DOHH2 (cell line): ENCODE measurements at regions not wholly inside any gene's neighbourhood (a gene's known extent, or its start where the extent isn't known, plus 50 kb on each side); places are given as distances from the start of the nearest gene placed in this dataset.
A peak's percentile ranks its signal among the peaks of the same experiment; 100 is the strongest.

Experiments used
- H3F3A ChIP-seq: fragments of 200-600 bp; sonication (generic), shearing (Covaris generic); 2 replicates; pipeline ENCODE4 v1.6.0; 2016; ENCODE audit warnings: antibody characterized with exemption, mild to moderate bottlenecking; ENCODE audit not compliant: control insufficient read depth, insufficient read depth
- H3K27ac ChIP-seq: fragments of 200-600 bp; sonication (generic); 2 replicates; pipeline ENCODE4 v1.5.1; 2014; ENCODE audit warnings: low read depth, mild to moderate bottlenecking, low read length, moderate library complexity
- H3K27me3 ChIP-seq: fragments of 200-600 bp; sonication (generic); 2 replicates; pipeline ENCODE4 v1.6.1; 2014; ENCODE audit warnings: mild to moderate bottlenecking, low read length, mixed read lengths; ENCODE audit not compliant: control insufficient read depth
- H3K36me3 ChIP-seq: fragments of 200-600 bp; sonication (generic); 2 replicates; pipeline ENCODE4 v1.6.1; 2014; ENCODE audit warnings: mild to moderate bottlenecking, low read length, moderate library complexity, mixed read lengths; ENCODE audit not compliant: control insufficient read depth
- H3K4me1 ChIP-seq: fragments of 200-600 bp; sonication (generic); 2 replicates; pipeline ENCODE4 v1.6.1; 2014; ENCODE audit warnings: mild to moderate bottlenecking, low read length, mixed read lengths; ENCODE audit not compliant: control insufficient read depth
- H3K4me2 ChIP-seq: fragments of 200-600 bp; sonication (generic); 2 replicates; pipeline ENCODE4 v1.6.0; 2014; ENCODE audit warnings: mild to moderate bottlenecking, low read length, moderate library complexity
- H3K4me3 ChIP-seq: fragments of 200-600 bp; sonication (generic); 2 replicates; pipeline ENCODE4 v1.5.1; 2014; ENCODE audit warnings: mild to moderate bottlenecking, low read length, mixed read lengths
- H3K79me2 ChIP-seq: fragments of 200-600 bp; sonication (generic); 2 replicates; pipeline ENCODE4 v1.6.1; 2014; ENCODE audit warnings: mild to moderate bottlenecking, low read length, mixed read lengths; ENCODE audit not compliant: control insufficient read depth
- H3K9me2 ChIP-seq: fragments of 200-600 bp; sonication (generic); replicated peaks from 2 replicates; pipeline ENCODE4 v1.6.1; 2014; ENCODE audit warnings: mild to moderate bottlenecking, low read length, mixed read lengths; ENCODE audit not compliant: control insufficient read depth
- H3K9me3 ChIP-seq: fragments of 200-600 bp; sonication (generic); 2 replicates; pipeline ENCODE4 v1.6.1; 2014; ENCODE audit warnings: antibody characterized with exemption, low read length, mixed read lengths; ENCODE audit not compliant: control insufficient read depth, insufficient read depth
- H4K20me1 ChIP-seq: fragments of 200-600 bp; sonication (generic); 2 replicates; pipeline ENCODE4 v1.6.0; 2014; ENCODE audit warnings: low read depth, mild to moderate bottlenecking, antibody characterized with exemption, low read length, moderate library complexity; ENCODE audit not compliant: control insufficient read depth, insufficient read depth
- CTCF ChIP-seq: fragments of 200-600 bp; sonication (generic); IDR thresholded peaks from one replicate; pipeline ENCODE4 v1.5.1; 2014; ENCODE audit warnings: antibody characterized with exemption, mild to moderate bottlenecking, low read depth, low read length; ENCODE audit not compliant: poor library complexity, severe bottlenecking
- EZH2phosphoT487 ChIP-seq: fragments of 200-600 bp; sonication (generic); IDR thresholded peaks from 2 replicates; pipeline ENCODE4 v1.6.1; 2017; ENCODE audit warnings: borderline replicate concordance, mild to moderate bottlenecking, antibody characterized with exemption, low read length, moderate library complexity, mixed read lengths

- H3K27me3 ChIP-seq: no peaks in the 10 kb centered on the region
- TF ChIP-seq CTCF: no peak
- TF ChIP-seq EZH2phosphoT487: no peak
- no peaks in the 10 kb centered on the region for H3K9me3 ChIP-seq
- no peaks in the 10 kb centered on the region; the same call in 1 of the 2 replicates for H3K9me2 ChIP-seq
- H4K20me1 ChIP-seq: no peaks in the 10 kb centered on the region
- no peaks in the 10 kb centered on the region for H3F3A ChIP-seq
- no peaks in the 10 kb centered on the region for H3K4me1 ChIP-seq
- no peak overlapping the region for H3K27ac ChIP-seq
- H3K4me3 ChIP-seq: no peak overlapping the region
- no peaks in the 10 kb centered on the region for H3K36me3 ChIP-seq
- H3K79me2 ChIP-seq: no peaks in the 10 kb centered on the region
- H3K4me2 ChIP-seq: no peak overlapping the region
These were observed 1112.1 kb upstream of the AGA start for GRCh38 chr4:178554352-178554751.

GRCh38 chr4:178556796-178557195, 1114.6 kb upstream of the AGA start:
- Histone ChIP-seq H3K4me2 (no peak overlapping the region), H3K79me2 (no peaks in the 10 kb centered on the region), H3K4me3 (no peak overlapping the region), H3K36me3 (no peaks in the 10 kb centered on the region), H3K9me3 (no peaks in the 10 kb centered on the region), H3F3A (no peaks in the 10 kb centered on the region), H3K4me1 (no peaks in the 10 kb centered on the region), H3K27ac (no peak overlapping the region), H3K9me2 (no peaks in the 10 kb centered on the region; the same call in 1 of the 2 replicates), H4K20me1 (no peaks in the 10 kb centered on the region), H3K27me3 (no peaks in the 10 kb centered on the region)
- TF ChIP-seq EZH2phosphoT487 (no peak), CTCF (no peak)

- Histone ChIP-seq H3K4me2 (no peak overlapping the region), H3K4me3 (no peak overlapping the region), H3K27ac (no peak overlapping the region), H4K20me1 (no peaks in the 10 kb centered on the region), H3K27me3 (no peaks in the 10 kb centered on the region), H3K36me3 (no peaks in the 10 kb centered on the region), H3K9me2 (no peaks in the 10 kb centered on the region), H3F3A (no peaks in the 10 kb centered on the region), H3K79me2 (no peaks in the 10 kb centered on the region), H3K4me1 (no peaks in the 10 kb centered on the region), H3K9me3 (no peaks in the 10 kb centered on the region)
- TF ChIP-seq CTCF (peak; percentile 22), EZH2phosphoT487 (no peak)
These were observed 1135.7 kb upstream of the AGA start for GRCh38 chr4:178577933-178578332.
